GM18502 (cell line): ENCODE measurements at regions not wholly inside any gene's neighbourhood (a gene's known extent, or its start where the extent isn't known, plus 50 kb on each side); places are given as distances from the start of the nearest gene placed in this dataset.

Source experiments
- ATAC-seq: cut with Tn5 transposase; IDR thresholded peaks from one replicate; pipeline ENCODE4 v1.9.1; 2021; ENCODE audit warnings: mild to moderate bottlenecking; ENCODE audit not compliant: unreplicated experiment, poor library complexity

DNA sequence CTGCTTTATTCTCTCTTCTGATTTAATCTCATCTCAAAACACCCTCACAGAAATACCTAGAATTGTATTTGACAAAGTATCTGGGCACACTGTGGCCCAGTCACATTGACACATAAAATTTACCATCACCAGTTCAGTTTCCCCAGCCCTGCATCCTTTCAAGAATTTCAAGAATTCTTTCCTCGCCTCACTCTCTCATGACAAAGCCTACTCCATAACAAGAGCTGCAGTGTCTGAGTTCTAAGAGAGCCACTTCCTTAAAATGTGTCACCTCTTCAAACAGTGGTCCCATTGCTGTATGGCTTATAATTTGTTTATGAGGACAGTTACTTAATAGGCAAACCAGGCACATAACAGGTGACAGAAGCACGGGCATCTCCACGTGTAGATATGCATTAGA, 90.9 kb upstream of the STK39 start:
- no peak for ATAC-seq

DNA sequence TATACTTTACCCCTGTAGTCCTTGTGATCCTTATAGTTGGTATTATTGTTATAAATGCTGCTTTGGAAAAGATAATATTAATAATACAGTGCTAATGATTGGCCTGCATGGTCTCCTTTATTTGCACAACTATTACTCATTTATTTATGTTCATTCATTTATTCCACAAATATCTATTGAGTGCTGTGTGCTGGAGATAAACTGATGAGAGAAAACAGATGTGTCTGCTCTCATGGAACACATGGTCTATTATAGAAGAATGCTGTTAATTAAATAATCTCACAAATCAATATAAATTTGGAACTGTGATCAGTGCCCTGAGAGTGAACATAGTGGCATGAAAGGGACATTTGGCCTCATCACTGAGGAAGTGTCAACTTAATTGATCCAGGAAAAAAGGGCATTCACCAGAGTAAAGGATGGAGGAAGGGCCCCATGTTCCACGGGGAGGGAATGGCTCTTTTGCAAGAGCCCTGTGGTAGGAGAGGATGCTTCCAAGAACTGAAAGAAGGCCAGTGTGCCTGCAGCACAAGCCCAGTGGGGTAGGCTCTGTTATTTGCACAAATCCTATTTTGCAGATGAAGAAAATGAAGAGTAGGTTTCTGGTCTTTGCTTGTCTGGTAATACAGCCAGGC, 91.5 kb upstream of the STK39 start:
- no peak for ATAC-seq

DNA sequence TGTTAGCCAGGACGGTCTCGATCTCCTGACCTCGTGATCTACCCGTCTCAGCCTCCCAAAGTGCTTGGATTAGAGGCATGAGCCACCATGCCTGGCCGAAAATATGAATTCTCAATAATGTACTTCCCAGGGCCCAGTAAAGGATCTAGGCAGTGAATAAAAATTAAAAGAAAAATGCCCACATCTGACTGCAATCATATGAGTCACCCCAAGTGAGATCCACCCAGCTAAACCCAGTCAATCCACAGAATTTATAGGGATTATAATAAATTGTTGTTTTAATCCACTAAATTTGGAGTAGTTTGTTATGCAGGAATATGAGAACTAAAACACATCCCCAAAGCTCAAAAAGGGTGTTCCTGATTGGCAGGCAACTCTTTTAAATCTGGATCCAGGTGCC, 93.5 kb upstream of the STK39 start:
- no peak for ATAC-seq

- ATAC-seq = no peak
These were observed 96.2 kb upstream of the STK39 start for GRCh38 chr2:168343586-168343985.

DNA sequence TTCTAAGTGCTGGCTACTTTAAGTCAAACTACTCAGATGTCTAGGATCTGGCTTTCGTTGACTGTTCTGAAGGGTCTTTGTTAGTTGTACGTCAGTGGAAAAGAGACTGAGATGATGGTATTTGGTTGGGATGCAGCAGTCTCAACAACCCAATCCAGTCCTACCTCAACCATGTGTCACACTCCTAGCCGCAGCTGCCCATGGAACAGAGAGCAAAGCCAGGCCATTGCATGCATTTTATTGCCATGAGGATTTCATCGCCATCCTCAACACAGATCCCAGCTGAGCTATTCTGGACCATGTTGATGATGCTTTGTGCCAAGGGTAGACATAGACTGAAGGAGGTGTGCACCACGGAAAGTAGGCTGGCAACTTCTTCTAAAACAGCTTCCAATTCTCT, 97.3 kb upstream of the STK39 start:
- ATAC-seq = no peak

GRCh38 chr2:168345601-168346000, 98.2 kb upstream of the STK39 start:
- ATAC-seq = peak; percentile 45

DNA sequence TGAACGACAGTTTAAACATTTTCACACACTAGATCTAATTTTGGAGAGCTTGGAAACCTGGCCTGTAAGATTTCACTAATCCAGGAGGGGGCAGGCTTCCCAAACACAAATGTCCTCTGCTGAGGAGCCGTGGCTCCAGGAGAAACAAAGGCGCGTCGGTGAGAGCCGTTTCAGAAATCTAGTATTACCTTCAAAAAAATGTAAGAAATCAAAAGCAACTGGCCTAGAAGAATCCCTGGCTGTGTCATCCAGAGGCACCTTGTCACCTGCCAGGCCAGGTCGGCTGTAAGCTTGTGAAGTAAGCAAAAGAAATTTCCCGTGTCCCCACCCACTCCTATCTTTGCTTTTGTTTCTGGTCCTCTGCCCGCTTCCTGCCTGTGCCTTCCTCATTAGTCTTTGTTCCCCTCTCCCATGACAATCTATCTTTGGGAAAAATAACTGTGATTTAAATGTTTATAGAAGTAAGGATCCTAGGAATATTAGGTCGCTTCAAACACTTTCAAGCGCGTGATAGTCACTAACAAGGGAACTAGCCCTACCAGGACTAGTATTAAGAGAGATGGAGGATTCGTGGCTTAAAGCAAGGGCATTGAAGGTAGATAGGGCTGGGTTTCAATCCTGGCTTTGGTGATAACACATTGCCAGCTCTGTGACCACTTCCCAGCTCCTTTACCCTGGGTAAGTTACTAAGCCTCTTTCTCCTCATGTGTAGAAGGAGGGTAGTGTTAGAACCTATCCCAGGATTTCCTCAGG, 99.5 kb upstream of the STK39 start:
- peak; percentile 81 for ATAC-seq

- peak; percentile 64 for ATAC-seq
These were observed 100.7 kb upstream of the STK39 start for GRCh38 chr2:168348076-168348475.

- no peak for ATAC-seq
These were observed 103.0 kb upstream of the STK39 start for GRCh38 chr2:168350380-168350779.

DNA sequence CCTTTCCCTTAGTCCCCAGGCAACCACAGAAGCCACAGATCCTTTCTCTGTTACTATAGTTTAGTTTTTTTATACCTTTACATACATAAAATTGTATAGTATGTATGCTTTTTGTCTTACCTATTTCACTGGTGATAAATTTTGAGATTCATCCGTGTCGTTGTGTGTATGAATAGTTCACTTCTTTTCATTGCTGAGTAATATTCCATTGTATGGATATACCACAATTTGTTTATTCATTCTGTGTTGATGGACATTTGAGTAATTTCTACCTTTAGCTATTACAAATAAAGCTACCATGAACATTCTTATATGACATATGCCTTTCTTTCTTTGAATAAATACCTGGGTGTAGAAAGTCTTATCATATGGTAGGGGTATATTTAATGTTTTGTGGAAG, 102.8 kb upstream of the CERS6 start:
- ATAC-seq = no peak

- no peak for ATAC-seq
These were observed 101.6 kb upstream of the CERS6 start for GRCh38 chr2:168354499-168354898.

DNA sequence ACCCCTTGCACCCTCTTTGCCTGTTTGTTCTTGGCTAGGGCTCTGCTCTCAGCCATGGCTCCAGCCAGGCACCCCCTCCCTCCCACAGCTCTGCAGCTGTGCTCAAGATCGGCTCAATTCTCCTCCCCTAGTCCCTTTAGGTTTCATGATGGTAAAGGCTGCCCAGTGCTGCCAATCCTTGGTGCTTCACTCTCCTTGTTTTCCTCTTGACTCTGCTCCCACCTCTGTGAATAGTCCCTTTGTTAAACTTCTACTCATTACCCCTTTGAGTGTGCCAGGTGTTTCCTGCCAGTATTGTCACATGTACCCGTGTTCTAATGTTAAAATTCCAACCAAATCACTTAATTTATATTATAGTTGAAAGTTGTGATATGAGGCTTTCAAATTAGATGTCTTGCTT, 101.0 kb upstream of the CERS6 start:
- no peak for ATAC-seq

DNA sequence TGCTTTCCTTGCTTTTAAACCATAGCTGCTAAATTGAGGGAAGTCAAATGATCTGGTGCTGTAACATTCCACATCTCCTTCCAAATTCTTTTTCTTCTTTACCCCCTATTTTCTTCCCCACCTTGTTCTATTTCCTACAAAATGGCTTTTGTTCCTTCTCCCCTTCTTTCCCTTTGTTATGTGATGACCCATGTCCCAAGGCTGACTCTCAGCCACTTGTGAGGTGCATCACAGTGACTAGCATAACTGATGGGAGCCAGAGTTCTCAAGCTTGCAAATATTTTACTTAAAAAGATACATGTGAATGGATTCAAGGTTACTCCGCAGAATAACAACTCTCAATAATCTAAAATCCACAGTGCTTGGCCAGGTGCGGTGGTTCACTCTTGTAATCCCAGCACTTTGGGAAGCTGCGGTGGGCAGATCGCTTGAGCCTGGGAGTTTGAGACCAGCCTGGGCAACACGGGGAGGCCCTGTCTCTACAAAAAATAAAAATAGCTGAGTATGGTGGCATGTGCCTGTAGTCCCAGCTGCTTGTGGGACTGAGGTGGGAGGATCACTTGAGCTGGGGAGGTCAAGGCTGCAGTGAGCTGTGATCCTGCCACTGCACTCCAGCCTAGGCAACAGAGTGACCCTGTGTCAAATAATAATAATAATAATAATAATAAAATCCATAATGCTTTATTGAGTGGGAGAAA, 100.1 kb upstream of the CERS6 start:
- ATAC-seq = no peak

- ATAC-seq = no peak
These were observed 99.6 kb upstream of the CERS6 start for GRCh38 chr2:168356477-168356835.

DNA sequence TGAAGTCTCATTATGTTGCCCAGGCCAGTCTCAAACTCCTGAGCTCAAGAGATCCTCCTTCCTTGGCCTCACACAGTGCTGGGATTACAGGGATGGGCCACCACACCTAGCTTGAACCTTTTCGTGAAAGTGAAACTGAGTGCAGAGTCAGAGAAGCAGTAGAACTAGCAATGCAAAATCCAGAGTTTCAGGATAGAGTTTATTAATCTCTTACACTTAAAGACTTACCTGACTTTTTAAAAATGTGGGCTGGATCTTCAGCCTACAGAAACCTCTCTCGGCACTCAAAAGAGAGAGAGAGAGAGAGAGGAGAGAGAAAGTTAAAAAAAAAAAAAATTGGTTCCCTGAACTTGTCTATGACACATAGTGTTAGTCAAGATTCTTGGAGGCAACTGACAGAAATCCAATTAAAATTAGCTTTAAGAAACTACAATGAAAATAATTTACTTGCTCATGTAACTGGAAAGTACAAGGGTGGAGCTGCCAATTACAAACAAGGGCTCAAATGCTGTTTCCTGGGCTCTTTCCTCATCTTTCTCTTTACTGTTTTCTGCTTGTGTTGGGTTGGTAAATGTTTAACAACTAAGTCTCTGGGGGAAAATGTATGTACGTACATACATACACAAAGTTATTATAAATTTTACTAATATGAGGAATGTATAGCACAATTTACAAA, 98.1 kb upstream of the CERS6 start:
- ATAC-seq = no peak

- ATAC-seq = no peak
These were observed 97.0 kb upstream of the CERS6 start for GRCh38 chr2:168359082-168359481.

DNA sequence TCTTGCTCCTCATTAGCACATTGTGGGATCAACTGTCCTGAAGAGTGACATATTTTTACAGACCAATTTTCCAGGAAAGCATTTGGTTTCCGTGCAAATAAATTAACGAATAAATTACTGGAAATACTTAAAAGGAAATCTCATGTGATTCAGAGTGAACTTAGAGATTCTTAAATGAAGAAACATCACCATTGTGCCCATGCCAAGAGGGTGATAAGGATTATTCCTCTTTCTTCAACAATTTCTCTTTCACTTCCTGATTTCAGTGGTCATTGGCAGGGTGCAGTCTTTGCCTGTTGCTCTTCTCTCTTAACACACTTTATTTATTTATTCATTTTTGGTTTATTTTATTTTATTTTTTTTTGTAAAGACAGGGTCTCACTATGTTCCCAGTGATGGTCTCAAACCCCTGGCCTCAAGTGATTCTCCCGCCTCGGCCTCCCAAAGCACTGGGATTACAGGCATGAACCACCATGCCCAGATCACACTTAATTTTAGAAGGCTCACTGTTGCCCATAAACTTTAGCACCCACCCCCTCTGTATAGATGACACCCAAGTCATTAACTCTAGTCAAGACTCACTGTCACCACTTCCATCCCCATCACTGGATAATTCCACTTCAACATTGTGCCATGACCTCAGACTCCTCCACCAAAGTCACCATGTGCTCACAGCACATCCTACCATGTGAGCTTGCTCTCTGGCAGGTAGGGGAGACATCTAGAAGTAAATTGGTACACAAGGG, 92.6 kb upstream of the CERS6 start:
- ATAC-seq = peak; percentile 72

DNA sequence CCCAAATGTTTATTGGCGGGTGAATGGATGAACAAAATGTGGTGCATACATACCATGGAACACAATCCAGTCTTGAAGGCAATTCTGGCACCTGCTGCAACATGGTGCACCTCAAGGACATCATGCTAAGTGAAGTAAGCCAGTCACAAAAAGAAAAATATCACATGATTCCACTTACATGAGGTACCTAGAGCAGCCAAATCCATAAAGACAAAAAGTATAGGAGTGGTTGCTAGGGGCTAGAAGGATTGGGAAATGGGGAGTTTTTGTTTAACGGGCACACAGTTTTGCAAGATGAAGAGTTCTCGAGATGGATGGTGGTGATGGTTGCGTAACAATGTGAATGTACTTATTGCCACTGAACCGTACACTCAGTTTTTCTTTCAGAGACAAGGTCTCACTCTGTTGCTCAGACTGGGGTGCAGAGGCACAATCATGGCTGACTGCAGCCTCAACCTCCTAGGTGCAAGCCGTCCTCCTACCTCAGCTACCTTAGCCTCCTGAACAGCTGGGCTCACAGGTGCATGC, 90.9 kb upstream of the CERS6 start:
- no peak for ATAC-seq

GRCh38 chr2:168369031-168369430, 87.0 kb upstream of the CERS6 start:
- ATAC-seq = no peak
